GM23338 (cell line): ENCODE measurements at regions not wholly inside any gene's neighbourhood (a gene's known extent, or its start where the extent isn't known, plus 50 kb on each side); places are given as distances from the start of the nearest gene placed in this dataset.

Experiments
- ATAC-seq: fragments of 200-7000 bp; cut with Tn5 transposase; 3 replicates; pipeline ENCODE4 v1.9.1; 2020
- DNase-seq: peaks from one replicate; pipeline ENCODE4 v3.0.0-alpha.2; 2015; ENCODE audit warnings: low spot score
- H2AFZ ChIP-seq: fragments of 200-600 bp; sonication (generic); 2 replicates; pipeline ENCODE4 v1.8.0; 2016; ENCODE audit warnings: antibody characterized with exemption, mild to moderate bottlenecking, moderate library complexity
- H3F3A ChIP-seq: fragments of 200-600 bp; sonication (generic); replicated peaks from 2 replicates; pipeline ENCODE4 v1.8.0; 2017; ENCODE audit warnings: antibody characterized with exemption, mixed run types, low read depth
- H3K27ac ChIP-seq: fragments of 200-600 bp; sonication (generic); 2 replicates; pipeline ENCODE4 v1.6.1; 2016; ENCODE audit warnings: low read depth
- H3K27me3 ChIP-seq: fragments of 200-600 bp; sonication (generic); 2 replicates; pipeline ENCODE4 v1.8.0; 2016; ENCODE audit warnings: mild to moderate bottlenecking, mixed run types, moderate library complexity; ENCODE audit not compliant: insufficient read depth
- H3K36me3 ChIP-seq: fragments of 200-600 bp; sonication (generic); 2 replicates; pipeline ENCODE4 v1.8.0; 2016; ENCODE audit warnings: mild to moderate bottlenecking; ENCODE audit not compliant: insufficient read depth
- H3K4me1 ChIP-seq: fragments of 200-600 bp; sonication (generic); 2 replicates; pipeline ENCODE4 v1.8.0; 2016; ENCODE audit warnings: mild to moderate bottlenecking, moderate library complexity; ENCODE audit not compliant: insufficient read depth
- H3K4me2 ChIP-seq: fragments of 200-600 bp; sonication (generic); 2 replicates; pipeline ENCODE4 v1.7.1; 2017; ENCODE audit warnings: mixed run types
- H3K4me3 ChIP-seq: fragments of 200-600 bp; sonication (generic); 2 replicates; pipeline ENCODE4 v1.6.1; 2016; ENCODE audit warnings: mixed run types
- H3K79me2 ChIP-seq: fragments of 200-600 bp; sonication (generic); replicated peaks from 2 replicates; pipeline ENCODE4 v1.8.0; 2017; ENCODE audit warnings: mild to moderate bottlenecking; ENCODE audit not compliant: insufficient read depth
- H3K9me2 ChIP-seq: fragments of 200-600 bp; sonication (generic); 2 replicates; pipeline ENCODE4 v1.8.0; 2017; ENCODE audit not compliant: insufficient read depth
- H4K20me1 ChIP-seq: fragments of 200-600 bp; sonication (generic); replicated peaks from 2 replicates; pipeline ENCODE4 v1.8.0; 2017; ENCODE audit warnings: mild to moderate bottlenecking; ENCODE audit not compliant: insufficient read depth
- H3K27ac Mint-ChIP-seq: 2 replicates; pipeline ENCODE4 v1.8.0; 2020; ENCODE audit warnings: inconsistent platforms, mild to moderate bottlenecking, moderate library complexity, mixed read lengths
- H3K27me3 Mint-ChIP-seq: 3 replicates; pipeline ENCODE4 v1.8.0; 2022; ENCODE audit warnings: low read depth, mild to moderate bottlenecking, moderate library complexity, mixed read lengths, inconsistent platforms; ENCODE audit not compliant: insufficient read depth, poor library complexity
- H3K36me3 Mint-ChIP-seq: 3 replicates; pipeline ENCODE4 v1.8.0; 2021; ENCODE audit warnings: low read depth, mild to moderate bottlenecking, inconsistent platforms, moderate library complexity, mixed read lengths
- H3K4me1 Mint-ChIP-seq: 3 replicates; pipeline ENCODE4 v1.8.0; 2020; ENCODE audit warnings: mild to moderate bottlenecking, inconsistent platforms, mixed read lengths
- H3K4me3 Mint-ChIP-seq: 3 replicates; pipeline ENCODE4 v1.8.0; 2021; ENCODE audit warnings: moderate library complexity, mild to moderate bottlenecking, inconsistent platforms, mixed read lengths
- H3K9me3 Mint-ChIP-seq: 3 replicates; pipeline ENCODE4 v1.8.0; 2020; ENCODE audit warnings: moderate library complexity, mild to moderate bottlenecking, inconsistent platforms, mixed read lengths
- CREB1 ChIP-seq: fragments of 250-450 bp; sonication (Bioruptor Pico); IDR thresholded peaks from 2 replicates; pipeline ENCODE4 v1.5.0; 2020; ENCODE audit warnings: low read depth, mild to moderate bottlenecking, moderate library complexity
- CTCF ChIP-seq, 2 experiments: fragments of 200-600 bp in 1 of 2; sonication (generic) in 1 of 2; conservative IDR thresholded peaks; 2 replicates each; pipeline versions ENCODE4 v1.5.1 to v1.6.1; 2016 to 2017; ENCODE audit warnings: antibody characterized with exemption in 2 of 2, low read depth in 2 of 2, mild to moderate bottlenecking in 2 of 2, moderate library complexity in 1 of 2
- ETS1 ChIP-seq: IDR thresholded peaks from 2 replicates; pipeline ENCODE4 v1.6.1; 2016; ENCODE audit warnings: antibody characterized with exemption
- EZH2 ChIP-seq: fragments of 200-600 bp; sonication (generic); IDR thresholded peaks from one replicate; pipeline ENCODE4 v1.8.0; 2017; ENCODE audit warnings: antibody characterized with exemption, mild to moderate bottlenecking, low read depth; ENCODE audit not compliant: unreplicated experiment
- EZH2phosphoT487 ChIP-seq: fragments of 200-600 bp; sonication (generic); IDR thresholded peaks from one replicate; pipeline ENCODE4 v1.8.1; 2018; ENCODE audit warnings: antibody characterized with exemption; ENCODE audit not compliant: unreplicated experiment
- JUNB ChIP-seq: IDR thresholded peaks from one replicate; pipeline ENCODE4 v1.6.1; 2016; ENCODE audit warnings: antibody characterized with exemption; ENCODE audit not compliant: unreplicated experiment
- NANOG ChIP-seq: IDR thresholded peaks from 2 replicates; pipeline ENCODE4 v1.6.1; 2016; ENCODE audit warnings: antibody characterized with exemption, borderline replicate concordance
- POLR2AphosphoS5 ChIP-seq: IDR thresholded peaks from 2 replicates; pipeline ENCODE4 v1.6.1; 2016; ENCODE audit warnings: antibody characterized with exemption, low read depth
- REST ChIP-seq: IDR thresholded peaks from one replicate; pipeline ENCODE4 v1.6.1; 2018; ENCODE audit warnings: antibody characterized with exemption; ENCODE audit not compliant: unreplicated experiment
- STAT1 ChIP-seq: IDR thresholded peaks from one replicate; pipeline ENCODE4 v1.6.1; 2016; ENCODE audit warnings: antibody characterized with exemption; ENCODE audit not compliant: unreplicated experiment
- ZNF114 ChIP-seq: fragments of 250-450 bp; sonication (Bioruptor Pico); IDR thresholded peaks from 2 replicates; pipeline ENCODE4 v1.5.0; 2020; ENCODE audit warnings: mild to moderate bottlenecking, moderate library complexity
- ZNF331 ChIP-seq: fragments of 250-450 bp; sonication (Bioruptor Pico); IDR thresholded peaks from 2 replicates; pipeline ENCODE4 v1.5.0; 2020; ENCODE audit warnings: low read depth, mild to moderate bottlenecking, moderate library complexity
- ZNF462 ChIP-seq: fragments of 250-450 bp; sonication (Bioruptor Pico); IDR thresholded peaks from 2 replicates; pipeline ENCODE4 v1.5.0; 2020; ENCODE audit warnings: mild to moderate bottlenecking, moderate library complexity

- Histone ChIP-seq H3K4me3 (no peak overlapping the region), H3K4me2 (no peak overlapping the region), H3K27me3 (no peaks in the 10 kb centered on the region), H3K4me1 (no peaks in the 10 kb centered on the region), H3K9me2 (no peaks in the 10 kb centered on the region), H3F3A (no peaks in the 10 kb centered on the region), H3K36me3 (no peaks in the 10 kb centered on the region), H2AFZ (no peak overlapping the region), H3K79me2 (no peaks in the 10 kb centered on the region), H4K20me1 (no peaks in the 10 kb centered on the region), H3K27ac (no peak overlapping the region)
- H3K4me3 Mint-ChIP-seq: no peak overlapping the region
- H3K4me1 Mint-ChIP-seq: no peaks in the 10 kb centered on the region
- H3K36me3 Mint-ChIP-seq: no peaks in the 10 kb centered on the region
- no peaks in the 10 kb centered on the region for H3K9me3 Mint-ChIP-seq
- DNase-seq (no peak), ATAC-seq (no peak)
- no peak overlapping the region for H3K27ac Mint-ChIP-seq
- no peaks in the 10 kb centered on the region for H3K27me3 Mint-ChIP-seq
- TF ChIP-seq ZNF114 (CRISPR knock-in tag): no peak
- no peak for TF ChIP-seq POLR2AphosphoS5
- TF ChIP-seq ETS1: no peak
- TF ChIP-seq REST: no peak
- TF ChIP-seq EZH2phosphoT487: no peak
- TF ChIP-seq ZNF331: no peak
- no peak for TF ChIP-seq JUNB
- TF ChIP-seq EZH2: no peak
- no peak for TF ChIP-seq CREB1 (CRISPR knock-in tag)
- no peak for TF ChIP-seq ZNF462 (CRISPR knock-in tag)
- TF ChIP-seq NANOG: no peak
- TF ChIP-seq STAT1: no peak
- TF ChIP-seq CTCF (conservative IDR thresholded peaks at IDR 0.05; ENCODE audit: low read depth in 2 of 2): no peak
These were observed 858.7 kb upstream of the RAG2 start for GRCh38 chr11:37456746-37457145.
